ENCODE measurements at regions not wholly inside any gene's neighbourhood (a gene's known extent, or its start where the extent isn't known, plus 50 kb on each side); places are given as distances from the start of the nearest gene placed in this dataset.
"Not testable (repeated sequence)": the region's sequence is repeated elsewhere in the genome, so short reads cannot be mapped to it uniquely, and the experiment has no call there.

DNA sequence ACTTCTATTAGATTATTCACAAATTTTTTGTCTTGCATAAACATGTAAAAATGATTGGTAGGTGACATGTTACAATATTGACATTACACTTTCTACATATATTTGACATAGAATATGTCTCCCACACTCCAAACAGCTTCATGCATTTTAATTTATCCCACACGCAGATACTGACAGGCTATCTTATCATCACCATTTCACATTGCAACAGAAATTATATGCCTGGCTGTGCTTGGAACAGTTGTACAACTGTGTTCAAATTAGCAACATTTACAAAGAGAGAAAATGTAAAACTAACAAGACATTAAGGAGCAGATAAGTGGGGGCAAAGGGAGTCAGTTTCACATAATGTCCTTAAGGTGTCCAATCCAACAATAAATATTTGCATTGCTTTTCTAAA lies 1208.5 kb downstream of the NSUN3 start:
- no peak for DNase-seq (ENCODE audit: low read depth)

DNA sequence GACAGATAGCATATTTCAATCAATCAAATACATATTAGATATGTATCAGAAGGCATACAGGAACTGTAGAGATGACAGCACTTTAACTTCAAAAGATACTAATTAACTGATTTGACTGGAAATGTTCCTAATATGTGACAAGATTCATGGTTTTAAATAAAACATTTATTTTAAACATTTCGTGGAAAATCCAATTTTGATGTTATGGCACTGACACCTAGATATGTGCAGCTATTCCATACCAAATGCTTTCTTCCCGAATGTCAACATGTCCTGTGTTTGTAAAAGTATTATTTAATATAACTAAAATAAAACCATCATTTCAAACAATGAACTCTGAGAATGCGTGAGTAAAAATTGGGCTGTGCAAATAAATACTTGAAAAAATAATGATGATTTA lies 1209.3 kb downstream of the NSUN3 start:
- DNase-seq (ENCODE audit: low read depth): no peak

DNA sequence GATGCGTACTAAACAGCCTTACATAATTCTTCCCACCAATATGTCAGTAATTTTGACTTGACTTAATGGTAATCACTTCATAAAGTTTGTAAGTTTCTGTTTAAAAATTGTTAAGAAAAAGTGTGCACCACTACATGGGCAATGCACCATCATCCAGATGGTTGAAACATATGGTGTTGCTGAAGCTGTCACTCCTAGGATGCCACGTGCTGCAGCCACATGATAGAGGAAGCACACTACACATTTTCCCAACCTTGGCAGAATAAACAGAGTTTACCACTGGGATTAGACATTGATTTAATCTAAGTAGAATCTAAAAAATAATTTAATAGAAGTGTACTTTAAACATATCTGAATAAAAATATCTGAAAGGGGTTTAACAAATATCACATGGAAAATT lies 1209.9 kb downstream of the NSUN3 start:
- no peak for DNase-seq (ENCODE audit: low read depth)

DNA sequence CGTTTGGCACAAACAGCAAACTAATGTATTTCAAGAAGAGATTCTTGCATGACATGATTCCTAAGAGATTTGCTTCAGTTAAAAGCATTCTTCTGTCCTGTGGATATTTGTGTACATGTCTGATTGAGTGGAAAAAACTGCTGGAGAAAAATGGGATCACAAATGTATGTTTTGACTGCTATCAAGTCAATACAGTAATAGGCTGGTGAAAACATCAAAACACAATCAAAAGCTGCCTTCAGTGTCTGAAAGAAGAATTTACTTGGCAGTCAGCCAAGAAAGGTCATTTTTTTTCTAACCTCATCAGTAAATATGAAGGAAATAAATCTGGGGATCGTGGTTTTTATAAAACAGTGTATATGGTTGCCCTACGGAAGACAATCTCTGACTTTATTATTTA lies 1214.8 kb downstream of the NSUN3 start:
- no peak for DNase-seq (ENCODE audit: low read depth)

DNA sequence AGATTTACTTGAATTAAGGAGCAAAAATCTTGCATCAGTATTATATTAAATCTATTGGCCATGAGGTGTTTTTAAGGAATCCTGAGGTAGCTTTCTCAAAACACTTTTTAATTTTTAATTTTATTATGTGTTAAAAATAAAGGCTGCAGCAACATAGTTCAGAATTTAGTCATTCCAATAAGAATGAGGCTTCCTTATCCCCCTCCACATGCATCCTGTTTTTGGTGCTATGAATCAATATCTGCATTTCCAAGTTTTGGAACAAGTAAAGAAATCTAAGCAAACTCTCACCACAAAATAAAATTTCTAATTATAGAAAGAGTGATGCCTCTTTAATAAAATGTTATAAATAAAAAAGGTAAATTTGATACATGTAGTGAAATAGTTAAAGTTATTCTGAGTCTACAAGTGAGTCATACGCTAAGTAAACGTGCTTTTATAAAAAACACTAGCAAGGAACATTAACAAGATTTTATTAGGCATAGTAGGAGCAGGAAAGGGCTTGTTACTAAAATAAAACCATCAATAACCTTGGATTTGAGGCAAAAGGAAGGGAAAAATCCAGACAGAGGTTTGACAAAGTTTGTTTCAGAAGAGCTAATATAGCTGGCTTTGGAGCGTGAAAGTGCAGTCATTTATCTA lies 1218.0 kb downstream of the NSUN3 start:
- no peak for DNase-seq (ENCODE audit: low read depth)

DNA sequence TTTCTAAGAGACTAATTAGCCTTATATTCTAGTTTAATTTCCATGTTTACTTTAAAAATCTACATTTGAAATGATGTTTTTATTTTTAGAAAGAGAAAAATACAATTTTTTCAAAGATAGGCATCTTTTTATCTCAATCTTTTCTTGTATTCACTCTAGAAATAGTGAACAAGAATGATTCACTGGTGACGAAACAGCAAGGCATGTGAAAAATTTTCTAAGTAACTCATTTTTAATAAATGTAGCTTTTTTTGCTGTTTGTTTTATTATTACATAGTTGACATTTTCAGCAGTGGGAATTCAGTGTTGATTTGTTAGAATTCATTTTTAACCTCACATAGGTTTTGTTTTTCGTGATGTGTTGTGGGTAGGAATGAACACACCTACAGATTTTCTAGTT lies 1226.4 kb downstream of the NSUN3 start:
- no peak for DNase-seq (ENCODE audit: low read depth)

DNA sequence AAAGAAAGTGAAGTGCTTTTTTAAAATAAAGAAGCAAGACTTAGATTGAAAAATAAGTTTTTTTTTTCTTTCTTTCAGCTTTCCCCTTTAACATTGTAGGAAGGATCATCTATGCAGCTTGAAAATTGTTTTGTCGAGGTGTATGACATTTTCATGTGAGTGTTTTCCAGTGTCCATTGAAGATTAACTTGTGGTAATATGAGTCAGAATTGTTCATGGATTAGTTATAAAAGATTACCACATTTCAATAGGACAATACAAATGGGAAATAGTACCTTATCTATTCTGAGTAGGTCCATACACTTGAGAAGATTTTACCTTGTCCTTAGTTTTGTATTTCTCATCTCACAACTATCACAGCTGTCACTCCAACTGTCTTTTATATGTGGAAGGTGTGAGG lies 1234.7 kb downstream of the NSUN3 start:
- no peak for DNase-seq (ENCODE audit: low read depth)

DNA sequence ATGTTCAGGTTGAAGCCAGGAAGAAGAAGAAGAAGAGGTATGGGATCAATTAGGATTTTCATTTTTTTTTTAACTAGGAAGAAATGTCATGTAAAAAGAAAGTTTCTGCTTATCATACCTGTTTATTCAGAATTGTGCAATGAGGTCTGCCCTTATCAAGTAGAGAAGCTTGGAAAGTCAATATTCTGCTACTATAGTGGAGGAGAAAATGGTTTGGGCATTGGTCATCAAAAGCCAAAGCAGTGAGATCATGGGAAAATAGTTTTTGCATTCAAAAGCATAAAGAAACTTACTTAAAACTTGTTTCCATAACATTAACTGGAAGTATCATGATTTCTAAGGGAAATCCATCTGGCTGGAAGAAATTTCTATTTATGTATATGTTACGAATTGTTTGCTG lies 1239.2 kb downstream of the NSUN3 start:
- DNase-seq (ENCODE audit: low read depth): no peak

DNA sequence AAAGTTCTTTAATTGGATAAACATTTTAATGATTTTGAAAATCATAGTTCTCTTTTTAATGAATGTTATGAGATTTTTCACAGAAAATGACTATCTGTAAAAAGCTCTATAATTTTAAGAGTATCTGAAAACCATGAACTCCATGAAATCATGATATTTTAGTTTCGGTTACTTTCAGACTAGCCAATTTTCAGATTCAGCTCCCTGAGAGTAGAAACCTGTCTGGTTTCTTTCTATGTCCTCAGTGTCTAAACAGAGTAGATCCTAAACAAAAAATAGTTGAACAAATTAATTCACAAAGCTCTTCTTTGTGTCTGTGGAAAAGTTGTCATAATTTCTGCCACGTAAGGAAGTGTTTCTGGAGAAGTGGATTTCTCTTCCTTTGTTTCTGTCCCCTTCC lies 1247.7 kb downstream of the NSUN3 start:
- no peak for DNase-seq (ENCODE audit: low read depth)

DNA sequence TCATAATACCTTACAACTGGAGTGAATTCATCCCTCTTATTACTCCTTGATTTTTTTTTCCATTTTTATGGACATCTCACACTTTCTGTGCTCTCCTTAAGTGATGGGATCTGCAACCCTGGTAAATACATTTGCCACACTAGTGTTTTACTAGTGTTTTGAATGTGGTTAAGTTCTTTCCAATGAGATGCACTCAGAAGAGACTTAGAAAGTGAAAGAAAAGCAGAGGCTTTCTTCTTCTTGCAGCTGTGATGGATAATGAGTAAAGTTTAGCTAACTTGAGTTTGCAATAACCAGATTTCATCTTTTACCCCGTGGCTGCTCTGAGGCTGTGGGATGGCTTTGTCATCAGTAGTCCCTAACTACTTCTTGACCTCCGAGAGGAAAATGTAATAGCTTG lies 1248.4 kb downstream of the NSUN3 start:
- DNase-seq (ENCODE audit: low read depth): no peak

DNA sequence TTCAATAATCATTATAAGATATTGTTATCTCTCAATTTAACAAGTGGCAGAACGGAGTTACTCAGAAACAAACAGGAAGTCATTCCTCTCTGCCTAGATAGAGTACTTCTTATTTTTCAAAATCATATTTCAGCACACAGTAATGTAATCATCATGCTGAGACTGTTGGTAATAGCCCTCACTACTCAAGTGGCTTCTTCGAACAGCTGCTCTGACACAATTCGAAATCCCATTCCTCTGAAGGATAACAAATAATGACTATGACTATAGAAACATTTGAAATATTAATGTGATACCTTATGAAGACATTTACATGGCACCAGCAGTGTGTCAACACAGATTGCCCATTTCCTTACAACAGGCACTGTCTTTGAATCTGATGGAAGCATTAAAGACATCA lies 1249.8 kb downstream of the NSUN3 start:
- DNase-seq (ENCODE audit: low read depth): no peak

DNA sequence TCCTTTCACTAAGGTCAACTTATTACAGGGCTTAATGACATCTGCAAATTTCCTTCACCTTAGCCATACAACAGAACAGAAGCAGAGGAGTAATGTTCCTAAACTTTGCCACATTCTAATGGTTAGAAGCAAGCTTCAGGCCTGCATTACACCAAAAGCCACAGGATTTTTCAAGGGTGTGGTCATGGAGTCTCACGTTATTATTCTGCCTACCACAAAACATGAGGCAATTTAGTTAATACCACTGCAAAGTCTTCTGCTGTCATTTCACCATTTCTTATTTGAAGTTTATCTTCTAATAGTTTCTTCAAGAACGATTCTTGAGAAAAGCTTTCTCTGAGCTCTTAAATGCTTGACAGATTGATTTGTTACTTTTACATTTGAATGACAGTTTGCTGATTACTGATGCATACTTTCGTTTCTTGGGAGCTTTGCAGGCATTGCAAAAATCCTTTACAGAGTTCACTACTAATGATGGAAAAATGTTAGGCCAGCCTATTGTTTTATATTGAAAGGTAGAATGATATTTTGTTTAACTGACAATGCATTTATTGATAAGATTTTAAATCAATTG lies 1257.1 kb downstream of the NSUN3 start:
- no peak for DNase-seq (ENCODE audit: low read depth)

DNA sequence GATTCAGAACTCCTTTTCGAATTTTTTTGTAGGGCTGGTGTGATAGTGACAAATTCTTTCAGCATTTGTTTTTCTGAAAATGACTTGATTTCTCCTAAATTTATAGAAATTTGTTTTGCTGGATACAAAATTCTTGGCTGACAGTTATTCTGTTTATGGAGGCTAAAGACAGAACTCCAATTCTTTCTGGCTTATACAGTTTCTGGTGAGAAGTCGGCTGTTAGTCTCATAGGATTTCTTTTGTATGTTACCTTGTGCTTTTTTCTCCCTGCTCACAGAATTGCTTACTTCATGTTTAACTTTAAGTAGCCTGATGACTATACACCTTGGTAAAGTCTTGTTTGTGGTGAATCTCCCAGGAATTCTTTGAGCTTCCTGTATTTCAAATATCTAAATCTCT lies 1264.6 kb downstream of the NSUN3 start:
- no peak for DNase-seq (ENCODE audit: low read depth)

DNA sequence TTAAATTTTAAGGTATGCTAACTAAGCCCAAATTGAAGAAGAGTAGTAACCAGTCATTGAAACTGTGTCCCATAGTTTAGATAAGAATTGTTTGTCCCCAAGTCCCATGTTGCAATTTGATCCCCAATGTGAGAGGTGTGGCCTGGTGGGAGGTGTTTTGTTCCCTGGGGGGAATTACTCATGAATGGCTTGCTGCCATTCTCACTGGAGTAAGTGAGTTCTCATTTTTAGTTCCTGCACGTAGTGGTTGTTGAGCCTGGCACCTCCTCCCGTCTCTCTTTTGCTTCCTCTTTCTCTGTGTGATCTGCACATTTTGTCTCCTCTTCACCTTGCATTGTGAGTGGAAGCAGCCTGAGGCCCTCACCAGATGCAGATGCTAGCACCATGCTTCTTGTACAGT lies 1271.0 kb downstream of the NSUN3 start:
- DNase-seq (ENCODE audit: low read depth): no peak

DNA sequence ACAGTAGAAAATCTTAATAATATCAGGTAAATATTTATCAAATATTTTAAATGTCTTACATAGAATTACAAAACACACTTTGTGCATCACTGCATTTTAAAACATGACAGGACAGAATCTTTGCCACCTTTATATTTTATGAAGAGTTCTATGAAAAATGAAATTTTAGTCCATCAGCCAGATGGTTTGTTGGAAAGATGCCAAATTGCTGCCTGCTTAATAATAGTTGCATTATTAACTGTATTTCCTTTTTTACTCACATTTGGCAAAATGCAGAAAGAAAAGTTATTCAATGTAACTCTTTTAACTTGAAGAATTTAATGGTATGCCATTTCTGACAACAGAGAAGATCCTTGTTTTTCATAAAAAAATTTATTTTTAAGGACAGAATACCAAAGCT lies 1271.6 kb downstream of the NSUN3 start:
- DNase-seq (ENCODE audit: low read depth): no peak

DNA sequence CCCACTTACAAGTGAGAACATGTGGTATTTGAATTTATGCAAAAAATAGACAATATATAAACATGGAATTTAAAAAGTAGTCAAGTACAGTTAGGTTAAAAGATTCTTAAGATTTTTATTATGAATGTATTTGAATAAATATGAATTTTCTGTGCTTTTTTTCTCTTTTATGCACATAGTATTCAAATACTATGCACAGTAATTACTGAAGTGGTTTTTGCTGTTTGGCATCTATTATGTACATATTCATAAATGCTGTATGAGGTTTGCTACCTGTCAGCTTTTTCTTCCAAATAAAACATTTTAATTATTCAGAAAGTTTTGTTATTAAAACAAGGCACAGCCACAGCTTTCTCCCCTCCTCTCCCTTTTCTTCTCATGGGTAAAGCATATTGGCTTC lies 1272.7 kb downstream of the NSUN3 start:
- no peak for DNase-seq (ENCODE audit: low read depth)

DNA sequence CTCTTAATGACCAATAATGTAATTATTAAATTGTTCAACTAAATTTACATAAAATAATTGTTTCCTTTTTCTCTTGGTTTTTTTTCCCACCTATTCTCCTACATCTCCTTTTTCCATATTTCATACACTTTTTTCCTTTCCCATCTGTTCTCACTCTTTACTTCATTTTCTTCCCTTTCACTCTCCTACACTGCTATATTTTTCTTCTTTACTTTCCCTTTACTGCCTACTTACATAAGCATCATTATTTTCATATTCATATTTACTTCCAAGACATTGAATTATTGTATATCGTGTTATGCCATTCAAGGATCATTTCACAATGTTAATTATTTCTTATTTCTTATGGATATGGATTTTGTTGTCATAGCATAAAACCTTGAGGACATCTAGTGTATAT lies 1275.6 kb downstream of the NSUN3 start:
- no peak for DNase-seq (ENCODE audit: low read depth)

DNA sequence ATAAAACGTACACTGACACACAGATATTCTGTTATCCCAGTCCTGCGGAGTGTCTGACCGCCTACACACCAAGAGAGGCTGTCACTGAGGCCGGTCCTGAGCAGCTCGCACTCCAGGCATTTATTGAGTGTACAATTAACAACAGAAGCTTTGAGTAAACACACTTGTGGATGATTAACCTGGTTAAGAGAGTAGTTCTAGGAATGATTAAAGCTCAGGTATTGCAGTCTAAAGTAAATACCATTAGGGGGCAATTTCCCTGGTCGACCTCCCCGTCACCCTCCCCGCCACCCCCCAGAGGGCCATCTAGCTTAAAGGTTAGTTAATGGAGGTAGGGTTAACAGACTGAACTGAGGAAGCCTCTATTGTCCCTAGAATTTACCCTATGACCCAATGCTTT lies 1278.5 kb downstream of the NSUN3 start:
- no peak for DNase-seq (ENCODE audit: low read depth)

DNA sequence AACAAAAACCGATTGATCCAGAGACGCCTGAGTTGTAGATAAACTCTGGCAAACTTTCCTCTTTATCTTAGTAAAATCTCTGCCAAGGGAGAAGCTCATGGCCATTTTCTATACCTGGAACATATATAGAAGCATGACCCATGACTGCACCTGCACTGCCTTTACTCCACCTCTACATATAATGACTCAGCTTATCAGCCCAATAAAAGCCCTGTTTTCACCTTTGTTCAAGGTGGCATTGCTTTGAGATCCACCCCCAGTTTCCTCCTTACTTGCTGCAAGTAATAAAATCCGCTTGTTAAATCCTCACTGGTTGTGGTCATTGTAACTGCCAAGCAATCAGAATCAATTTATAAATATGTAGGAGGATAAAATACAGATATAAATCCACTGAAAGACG lies 1280.4 kb downstream of the NSUN3 start:
- no peak for DNase-seq (ENCODE audit: low read depth)

DNA sequence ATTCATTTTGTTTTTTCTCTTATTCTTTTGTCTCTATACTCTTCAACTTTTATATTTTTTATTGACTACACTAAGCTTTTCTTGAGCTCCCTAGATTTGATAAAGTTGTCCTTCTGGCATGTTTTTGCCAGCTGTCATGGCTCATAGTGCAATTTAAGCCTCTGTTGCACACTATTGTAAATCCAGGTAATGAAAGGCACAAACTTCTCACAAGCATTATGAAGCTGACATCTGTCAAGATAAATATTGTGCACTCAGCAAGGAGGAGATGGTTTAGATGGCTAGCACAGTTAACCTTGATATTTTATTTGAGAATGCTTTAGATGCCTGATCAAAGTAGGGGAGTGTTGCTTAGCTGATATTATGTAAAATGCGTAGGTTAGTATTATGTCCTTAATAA lies 1280.9 kb downstream of the NSUN3 start:
- DNase-seq (ENCODE audit: low read depth): no peak

DNA sequence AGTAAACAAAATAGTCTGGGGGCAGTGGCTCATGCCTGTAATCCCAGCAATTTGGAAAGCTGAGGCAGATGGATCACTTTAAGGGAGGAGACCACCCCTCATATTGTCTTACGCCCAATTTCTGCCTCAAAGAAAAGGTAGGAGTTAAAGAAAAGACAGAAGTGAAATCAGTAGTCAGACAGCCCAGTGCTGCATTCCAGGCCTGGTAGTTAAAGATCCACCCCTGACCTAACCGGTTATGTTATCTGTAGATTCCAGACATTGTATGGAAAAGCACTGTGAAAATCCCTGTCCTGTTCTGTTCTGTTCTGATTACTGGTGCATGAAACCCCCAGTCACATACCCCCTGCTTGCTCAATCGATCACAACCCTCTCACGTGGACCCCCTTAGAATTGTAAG lies 1285.1 kb downstream of the NSUN3 start:
- DNase-seq (ENCODE audit: low read depth): not testable (repeated sequence)

DNA sequence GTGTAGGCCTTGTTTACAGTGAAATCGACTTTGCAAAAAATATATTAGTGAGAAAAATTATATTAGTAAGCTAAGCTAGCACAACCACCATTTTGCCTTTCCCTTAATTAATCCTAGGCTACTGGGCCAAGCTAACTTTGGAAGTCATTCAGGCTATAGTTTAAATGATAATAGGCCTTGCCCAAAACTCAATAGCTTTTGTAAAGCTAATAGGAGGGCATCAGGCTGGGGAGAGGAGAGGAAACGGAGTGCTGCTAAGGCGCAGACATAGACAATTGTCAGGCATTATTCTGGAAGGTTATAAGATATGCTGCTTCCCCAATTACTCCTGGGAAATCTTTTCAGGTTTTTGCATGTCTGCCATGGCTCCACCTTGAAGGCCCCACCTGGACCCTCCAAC lies 1286.0 kb downstream of the NSUN3 start:
- DNase-seq (ENCODE audit: low read depth): no peak

DNA sequence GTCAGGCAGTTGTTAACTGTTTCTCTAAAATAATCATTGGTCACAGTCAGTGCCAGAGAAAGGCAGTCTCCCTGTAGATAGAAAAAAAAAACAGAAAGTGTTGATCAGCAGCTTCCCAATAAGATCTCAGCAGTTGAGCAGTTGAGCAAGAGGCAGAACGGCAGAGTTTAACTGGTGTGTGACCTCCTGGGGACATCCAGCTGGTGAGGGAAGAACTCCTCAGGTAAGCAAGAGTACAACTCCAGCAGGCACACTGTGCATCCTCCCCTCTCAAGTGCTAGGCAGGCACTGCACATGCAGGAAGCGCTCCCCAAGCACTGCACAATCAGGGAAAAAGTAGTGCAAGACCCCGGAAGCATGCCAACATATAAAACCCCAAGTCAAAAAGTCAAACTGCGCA lies 1287.2 kb downstream of the NSUN3 start:
- no peak for DNase-seq (ENCODE audit: low read depth)

DNA sequence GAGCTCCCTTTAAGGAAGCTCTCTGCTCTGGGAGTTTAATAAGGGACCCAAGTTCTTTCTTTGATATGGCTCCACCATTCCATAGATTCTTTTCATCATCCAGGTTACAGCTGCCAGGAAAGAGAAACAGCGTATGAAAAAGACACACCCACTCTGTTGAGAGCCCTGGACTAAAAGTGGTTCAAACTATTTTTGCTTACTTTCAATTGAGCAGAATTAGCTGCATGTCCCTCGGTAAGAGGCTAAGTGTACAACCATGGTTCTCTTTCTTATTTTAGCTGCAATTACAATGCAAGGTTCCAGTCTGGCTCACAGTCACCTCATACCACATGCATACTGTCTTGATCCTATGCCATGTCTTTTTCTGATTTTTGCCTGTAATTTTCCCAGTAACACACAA lies 1288.3 kb downstream of the NSUN3 start:
- DNase-seq (ENCODE audit: low read depth): no peak

DNA sequence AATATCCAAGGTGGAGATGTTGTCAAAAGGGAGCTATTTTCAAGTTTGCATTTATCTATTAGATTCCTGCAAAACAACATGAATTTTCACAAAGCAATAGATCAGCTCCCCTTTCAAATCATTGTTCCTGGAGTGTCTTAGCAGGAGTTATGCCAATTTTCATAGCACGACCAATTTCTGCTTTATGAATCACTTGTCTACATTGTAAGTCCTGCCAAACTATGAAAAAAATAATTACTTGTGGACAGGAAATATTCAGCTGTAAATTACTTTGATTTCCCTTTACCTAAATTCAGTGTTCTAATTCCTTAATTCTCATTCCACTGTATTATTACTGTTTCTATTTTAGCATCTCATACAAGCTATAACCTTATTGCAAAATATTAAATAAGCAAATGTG lies 1289.6 kb downstream of the NSUN3 start:
- DNase-seq (ENCODE audit: low read depth): no peak
